ENCODE measurements at regions not wholly inside any gene's neighbourhood (a gene's known extent, or its start where the extent isn't known, plus 50 kb on each side); places are given as distances from the start of the nearest gene placed in this dataset.
A peak's percentile ranks its signal among the peaks of the same experiment; 100 is the strongest.
"Not testable (repeated sequence)": the region's sequence is repeated elsewhere in the genome, so short reads cannot be mapped to it uniquely, and the experiment has no call there.

- no peak overlapping the region for H3K27ac ChIP-seq (ENCODE audit: low read depth, low read length)
- no peaks in the 10 kb centered on the region for H3K27me3 ChIP-seq (ENCODE audit: insufficient read depth, low read length)
- H3K4me1 ChIP-seq (ENCODE audit: control insufficient read depth, insufficient read depth, low read length, unreplicated experiment): peaks cover 21% of the 10 kb centered on the region
- no peaks in the 10 kb centered on the region for H3K79me2 ChIP-seq (ENCODE audit: control insufficient read depth, insufficient read depth, low read length, unreplicated experiment)
- H3K36me3 ChIP-seq (ENCODE audit: insufficient read depth, low read length): peaks cover 12% of the 10 kb centered on the region
- H3K4me3 ChIP-seq (ENCODE audit: low read depth, low read length): no peak overlapping the region
- no peak overlapping the region for H2AFZ ChIP-seq (ENCODE audit: low read length, unreplicated experiment)
These were observed 394.6 kb upstream of the TPM1 start for GRCh38 chr15:62647843-62648505.

- no peak overlapping the region for H2AFZ ChIP-seq (ENCODE audit: low read length, unreplicated experiment)
- no peak overlapping the region for H3K27ac ChIP-seq (ENCODE audit: low read depth, low read length)
- H3K36me3 ChIP-seq (ENCODE audit: insufficient read depth, low read length): peaks cover 18% of the 10 kb centered on the region
- H3K79me2 ChIP-seq (ENCODE audit: control insufficient read depth, insufficient read depth, low read length, unreplicated experiment): no peaks in the 10 kb centered on the region
- H3K27me3 ChIP-seq (ENCODE audit: insufficient read depth, low read length): no peaks in the 10 kb centered on the region
- H3K4me1 ChIP-seq (ENCODE audit: control insufficient read depth, insufficient read depth, low read length, unreplicated experiment): peaks cover 21% of the 10 kb centered on the region
- H3K4me3 ChIP-seq (ENCODE audit: low read depth, low read length): no peak overlapping the region
These were observed 393.6 kb upstream of the TPM1 start for GRCh38 chr15:62648954-62649353.

- peaks cover 21% of the 10 kb centered on the region for H3K4me1 ChIP-seq (ENCODE audit: control insufficient read depth, insufficient read depth, low read length, unreplicated experiment)
- H3K27me3 ChIP-seq (ENCODE audit: insufficient read depth, low read length): no peaks in the 10 kb centered on the region
- peaks cover 23% of the 10 kb centered on the region for H3K36me3 ChIP-seq (ENCODE audit: insufficient read depth, low read length)
- no peak overlapping the region for H3K4me3 ChIP-seq (ENCODE audit: low read depth, low read length)
- H3K79me2 ChIP-seq (ENCODE audit: control insufficient read depth, insufficient read depth, low read length, unreplicated experiment): no peaks in the 10 kb centered on the region
- peak overlapping the region; percentile 67 for H2AFZ ChIP-seq (ENCODE audit: low read length, unreplicated experiment)
- no peak overlapping the region for H3K27ac ChIP-seq (ENCODE audit: low read depth, low read length)
These were observed 392.6 kb upstream of the TPM1 start for GRCh38 chr15:62649793-62650420.

GRCh38 chr15:62653122-62653521 is 389.4 kb upstream of the TPM1 start:
- H3K79me2 ChIP-seq (ENCODE audit: control insufficient read depth, insufficient read depth, low read length, unreplicated experiment): no peaks in the 10 kb centered on the region
- H3K27ac ChIP-seq (ENCODE audit: low read depth, low read length): no peak overlapping the region
- no peak overlapping the region for H3K4me3 ChIP-seq (ENCODE audit: low read depth, low read length)
- H3K36me3 ChIP-seq (ENCODE audit: insufficient read depth, low read length): peaks cover 23% of the 10 kb centered on the region
- H3K27me3 ChIP-seq (ENCODE audit: insufficient read depth, low read length): no peaks in the 10 kb centered on the region
- H3K4me1 ChIP-seq (ENCODE audit: control insufficient read depth, insufficient read depth, low read length, unreplicated experiment): peaks cover 10% of the 10 kb centered on the region
- no peak overlapping the region for H2AFZ ChIP-seq (ENCODE audit: low read length, unreplicated experiment)

GRCh38 chr15:62656071-62656470 is 386.5 kb upstream of the TPM1 start:
- no peaks in the 10 kb centered on the region for H3K4me1 ChIP-seq (ENCODE audit: control insufficient read depth, insufficient read depth, low read length, unreplicated experiment)
- no peak overlapping the region for H2AFZ ChIP-seq (ENCODE audit: low read length, unreplicated experiment)
- no peaks in the 10 kb centered on the region for H3K27me3 ChIP-seq (ENCODE audit: insufficient read depth, low read length)
- H3K79me2 ChIP-seq (ENCODE audit: control insufficient read depth, insufficient read depth, low read length, unreplicated experiment): no peaks in the 10 kb centered on the region
- no peak overlapping the region for H3K4me3 ChIP-seq (ENCODE audit: low read depth, low read length)
- peaks cover 17% of the 10 kb centered on the region for H3K36me3 ChIP-seq (ENCODE audit: insufficient read depth, low read length)
- H3K27ac ChIP-seq (ENCODE audit: low read depth, low read length): no peak overlapping the region

- not testable (repeated sequence) for H3K79me2 ChIP-seq (ENCODE audit: control insufficient read depth, insufficient read depth, low read length, unreplicated experiment); H3K27me3 ChIP-seq (ENCODE audit: insufficient read depth, low read length); H2AFZ ChIP-seq (ENCODE audit: low read length, unreplicated experiment); H3K4me3 ChIP-seq (ENCODE audit: low read depth, low read length); H3K4me1 ChIP-seq (ENCODE audit: control insufficient read depth, insufficient read depth, low read length, unreplicated experiment); H3K27ac ChIP-seq (ENCODE audit: low read depth, low read length)
- H3K36me3 ChIP-seq (ENCODE audit: insufficient read depth, low read length): peaks cover 11% of the 10 kb centered on the region
These were observed 385.0 kb upstream of the TPM1 start for GRCh38 chr15:62657501-62657900.

- no peak overlapping the region for H3K4me3 ChIP-seq (ENCODE audit: low read depth, low read length)
- no peak overlapping the region for H2AFZ ChIP-seq (ENCODE audit: low read length, unreplicated experiment)
These were observed 384.0 kb upstream of the TPM1 start for GRCh38 chr15:62658498-62658897.

GRCh38 chr15:62663547-62663946 is 379.0 kb upstream of the TPM1 start:
- Histone ChIP-seq H3K79me2 (ENCODE audit: control insufficient read depth, insufficient read depth, low read length, unreplicated experiment) (no peaks in the 10 kb centered on the region), H3K4me3 (ENCODE audit: low read depth, low read length) (no peak overlapping the region), H3K36me3 (ENCODE audit: insufficient read depth, low read length) (no peaks in the 10 kb centered on the region), H2AFZ (ENCODE audit: low read length, unreplicated experiment) (no peak overlapping the region), H3K27ac (ENCODE audit: low read depth, low read length) (no peak overlapping the region), H3K27me3 (ENCODE audit: insufficient read depth, low read length) (no peaks in the 10 kb centered on the region), H3K4me1 (ENCODE audit: control insufficient read depth, insufficient read depth, low read length, unreplicated experiment) (no peaks in the 10 kb centered on the region)

More at GRCh38 chr15:62658498-62658897, 384.0 kb upstream of the TPM1 start:
- H3K27ac ChIP-seq (ENCODE audit: low read depth, low read length): no peak overlapping the region
- no peaks in the 10 kb centered on the region for H3K79me2 ChIP-seq (ENCODE audit: control insufficient read depth, insufficient read depth, low read length, unreplicated experiment)
- no peaks in the 10 kb centered on the region for H3K27me3 ChIP-seq (ENCODE audit: insufficient read depth, low read length)
- peaks cover 8% of the 10 kb centered on the region for H3K36me3 ChIP-seq (ENCODE audit: insufficient read depth, low read length)
- no peaks in the 10 kb centered on the region for H3K4me1 ChIP-seq (ENCODE audit: control insufficient read depth, insufficient read depth, low read length, unreplicated experiment)

GRCh38 chr15:62665449-62665848 is 377.1 kb upstream of the TPM1 start:
- Histone ChIP-seq H3K36me3 (ENCODE audit: insufficient read depth, low read length) (no peaks in the 10 kb centered on the region), H3K4me1 (ENCODE audit: control insufficient read depth, insufficient read depth, low read length, unreplicated experiment) (no peaks in the 10 kb centered on the region), H3K79me2 (ENCODE audit: control insufficient read depth, insufficient read depth, low read length, unreplicated experiment) (no peaks in the 10 kb centered on the region), H3K4me3 (ENCODE audit: low read depth, low read length) (no peak overlapping the region), H3K27ac (ENCODE audit: low read depth, low read length) (peak overlapping the region; percentile 6; the same call in 1 of the 2 replicates), H3K27me3 (ENCODE audit: insufficient read depth, low read length) (no peaks in the 10 kb centered on the region), H2AFZ (ENCODE audit: low read length, unreplicated experiment) (no peak overlapping the region)

GRCh38 chr15:62666046-62666445 is 376.5 kb upstream of the TPM1 start:
- Histone ChIP-seq H3K27ac (ENCODE audit: low read depth, low read length) (peak overlapping the region; percentile 6; the same call in 1 of the 2 replicates), H3K27me3 (ENCODE audit: insufficient read depth, low read length) (no peaks in the 10 kb centered on the region), H2AFZ (ENCODE audit: low read length, unreplicated experiment) (no peak overlapping the region), H3K4me1 (ENCODE audit: control insufficient read depth, insufficient read depth, low read length, unreplicated experiment) (no peaks in the 10 kb centered on the region), H3K36me3 (ENCODE audit: insufficient read depth, low read length) (no peaks in the 10 kb centered on the region), H3K4me3 (ENCODE audit: low read depth, low read length) (no peak overlapping the region), H3K79me2 (ENCODE audit: control insufficient read depth, insufficient read depth, low read length, unreplicated experiment) (no peaks in the 10 kb centered on the region)

GRCh38 chr15:62672268-62672667 is 370.3 kb upstream of the TPM1 start:
- H2AFZ ChIP-seq (ENCODE audit: low read length, unreplicated experiment): no peak overlapping the region
- no peak overlapping the region for H3K27ac ChIP-seq (ENCODE audit: low read depth, low read length)
- no peak overlapping the region for H3K4me3 ChIP-seq (ENCODE audit: low read depth, low read length)

More at GRCh38 chr15:62672268-62672667, 370.3 kb upstream of the TPM1 start:
- Histone ChIP-seq H3K4me1 (ENCODE audit: control insufficient read depth, insufficient read depth, low read length, unreplicated experiment) (no peaks in the 10 kb centered on the region), H3K79me2 (ENCODE audit: control insufficient read depth, insufficient read depth, low read length, unreplicated experiment) (no peaks in the 10 kb centered on the region), H3K27me3 (ENCODE audit: insufficient read depth, low read length) (no peaks in the 10 kb centered on the region), H3K36me3 (ENCODE audit: insufficient read depth, low read length) (no peaks in the 10 kb centered on the region)
